PC-9 (cell line): ENCODE measurements at regions not wholly inside any gene's neighbourhood (a gene's known extent, or its start where the extent isn't known, plus 50 kb on each side); places are given as distances from the start of the nearest gene placed in this dataset.

Experiments used
- EZH2 ChIP-seq: fragments of 200-600 bp; sonication (generic); IDR thresholded peaks from 2 replicates; pipeline ENCODE4 v1.8.0; 2017; ENCODE audit warnings: antibody characterized with exemption, low read depth
- TF ChIP-seq, protein P1 (sequence below): fragments of 200-600 bp; sonication (generic); conservative IDR thresholded peaks from 2 replicates; pipeline ENCODE4 v1.6.1; 2017; ENCODE audit warnings: mixed run types, antibody characterized with exemption, mild to moderate bottlenecking, moderate library complexity

GRCh38 chr16:48956620-48957019 is 325.0 kb downstream of the CBLN1 start:
- TF ChIP-seq, protein P1, sequence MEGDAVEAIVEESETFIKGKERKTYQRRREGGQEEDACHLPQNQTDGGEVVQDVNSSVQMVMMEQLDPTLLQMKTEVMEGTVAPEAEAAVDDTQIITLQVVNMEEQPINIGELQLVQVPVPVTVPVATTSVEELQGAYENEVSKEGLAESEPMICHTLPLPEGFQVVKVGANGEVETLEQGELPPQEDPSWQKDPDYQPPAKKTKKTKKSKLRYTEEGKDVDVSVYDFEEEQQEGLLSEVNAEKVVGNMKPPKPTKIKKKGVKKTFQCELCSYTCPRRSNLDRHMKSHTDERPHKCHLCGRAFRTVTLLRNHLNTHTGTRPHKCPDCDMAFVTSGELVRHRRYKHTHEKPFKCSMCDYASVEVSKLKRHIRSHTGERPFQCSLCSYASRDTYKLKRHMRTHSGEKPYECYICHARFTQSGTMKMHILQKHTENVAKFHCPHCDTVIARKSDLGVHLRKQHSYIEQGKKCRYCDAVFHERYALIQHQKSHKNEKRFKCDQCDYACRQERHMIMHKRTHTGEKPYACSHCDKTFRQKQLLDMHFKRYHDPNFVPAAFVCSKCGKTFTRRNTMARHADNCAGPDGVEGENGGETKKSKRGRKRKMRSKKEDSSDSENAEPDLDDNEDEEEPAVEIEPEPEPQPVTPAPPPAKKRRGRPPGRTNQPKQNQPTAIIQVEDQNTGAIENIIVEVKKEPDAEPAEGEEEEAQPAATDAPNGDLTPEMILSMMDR: no peak
- no peak for TF ChIP-seq EZH2
